GM19452 (cell line): ENCODE measurements at regions not wholly inside any gene's neighbourhood (a gene's known extent, or its start where the extent isn't known, plus 50 kb on each side); places are given as distances from the start of the nearest gene placed in this dataset.
"Not testable (repeated sequence)": the region's sequence is repeated elsewhere in the genome, so short reads cannot be mapped to it uniquely, and the experiment has no call there.

Experiments used
- ATAC-seq: cut with Tn5 transposase; IDR thresholded peaks from one replicate; pipeline ENCODE4 v1.9.1; 2021; ENCODE audit not compliant: unreplicated experiment

DNA sequence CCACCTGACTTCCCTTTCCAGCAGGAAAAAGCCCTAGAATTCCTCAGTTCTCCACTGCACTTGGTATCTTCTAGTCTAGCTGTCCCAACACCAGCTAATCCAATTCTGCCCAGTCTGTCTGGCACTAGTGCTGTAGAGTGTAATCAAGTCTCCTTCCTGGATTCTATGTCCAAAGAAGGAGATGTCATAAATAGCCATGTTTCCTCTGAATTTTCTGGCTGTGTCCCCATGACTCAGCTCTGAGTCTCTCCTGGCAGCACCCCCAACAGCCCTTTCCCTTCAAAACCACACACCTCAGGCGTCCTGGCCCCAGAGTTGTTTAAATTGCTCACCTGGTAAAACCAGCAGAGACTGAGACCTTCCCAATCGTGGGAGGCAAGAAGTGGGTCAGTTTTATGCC, 197.2 kb downstream of the GRXCR1 start:
- ATAC-seq: no peak

DNA sequence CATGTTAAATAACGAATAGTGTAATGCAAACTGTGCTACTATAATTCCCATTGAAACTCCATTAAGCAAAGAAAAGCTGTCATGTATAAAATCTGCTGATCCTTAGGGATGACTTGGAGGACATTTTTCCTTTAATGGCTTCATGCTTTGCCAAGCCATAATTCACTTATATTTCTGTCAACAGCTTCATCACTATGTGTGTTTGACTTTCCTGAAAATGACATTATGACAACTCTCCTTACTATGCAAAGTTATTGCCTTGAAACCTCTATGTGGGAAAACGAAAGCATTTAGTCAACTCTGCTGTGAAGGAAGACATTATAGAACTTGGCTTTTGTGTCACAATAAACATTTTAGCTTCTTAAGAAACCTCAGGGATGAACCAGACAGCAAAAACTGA, 210.5 kb downstream of the GRXCR1 start:
- ATAC-seq: no peak

DNA sequence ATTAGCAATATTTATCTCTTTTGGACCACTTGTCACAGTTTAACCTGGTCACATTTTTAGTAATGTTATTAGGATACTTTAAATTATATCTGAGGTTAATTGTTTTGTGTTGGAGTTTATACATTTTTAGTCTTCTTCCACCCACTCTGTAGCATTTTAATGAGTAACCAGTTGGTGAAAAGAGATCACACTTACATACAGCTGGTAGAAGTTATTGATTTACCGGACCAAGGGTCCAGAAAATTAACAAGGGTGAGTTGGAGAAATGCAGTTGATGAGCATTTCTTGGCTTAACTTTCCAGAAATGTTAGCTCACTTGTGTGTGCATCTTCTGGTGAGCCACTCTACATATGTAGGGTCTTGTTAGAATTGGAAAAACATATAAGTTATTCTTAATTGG, 219.6 kb downstream of the GRXCR1 start:
- ATAC-seq: no peak

DNA sequence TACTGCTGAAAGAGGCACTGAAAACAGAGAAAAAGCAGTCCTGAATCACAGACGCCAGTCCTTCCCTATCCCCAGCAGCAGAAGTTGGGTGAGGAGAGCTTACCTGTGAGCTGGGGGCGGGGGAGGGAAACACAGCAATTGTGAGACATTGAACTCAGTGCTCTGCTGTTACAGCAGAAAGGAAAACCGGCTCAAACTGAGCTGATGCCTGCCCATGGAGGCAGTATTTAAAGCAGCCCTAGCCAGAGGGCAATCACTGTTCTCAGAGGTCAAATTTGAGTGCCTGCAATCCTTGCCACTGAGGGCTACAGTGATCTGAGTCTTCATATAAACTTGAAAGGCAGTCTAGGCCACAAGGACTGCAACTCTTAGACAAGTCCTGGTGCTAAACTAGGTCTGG, 220.7 kb downstream of the GRXCR1 start:
- ATAC-seq: no peak

DNA sequence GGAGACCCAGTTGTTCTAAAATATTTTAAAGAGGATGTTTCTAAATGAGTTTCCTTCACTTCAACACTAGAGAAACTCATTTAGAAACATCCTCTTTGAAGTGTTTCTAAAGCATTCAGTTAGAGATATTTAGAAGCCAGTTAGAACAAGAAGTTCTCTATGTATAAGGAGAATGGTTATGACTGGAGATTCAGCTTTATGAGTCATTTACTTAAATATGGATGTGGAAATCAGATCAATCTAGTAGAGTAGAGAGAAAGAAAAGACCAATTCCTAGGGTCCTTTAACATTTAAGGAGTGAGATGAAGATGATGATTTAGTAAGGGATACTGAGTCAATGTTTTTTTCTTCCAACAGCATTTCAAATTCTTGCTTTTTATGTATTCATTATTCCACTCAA, 234.1 kb downstream of the GRXCR1 start:
- no peak for ATAC-seq

DNA sequence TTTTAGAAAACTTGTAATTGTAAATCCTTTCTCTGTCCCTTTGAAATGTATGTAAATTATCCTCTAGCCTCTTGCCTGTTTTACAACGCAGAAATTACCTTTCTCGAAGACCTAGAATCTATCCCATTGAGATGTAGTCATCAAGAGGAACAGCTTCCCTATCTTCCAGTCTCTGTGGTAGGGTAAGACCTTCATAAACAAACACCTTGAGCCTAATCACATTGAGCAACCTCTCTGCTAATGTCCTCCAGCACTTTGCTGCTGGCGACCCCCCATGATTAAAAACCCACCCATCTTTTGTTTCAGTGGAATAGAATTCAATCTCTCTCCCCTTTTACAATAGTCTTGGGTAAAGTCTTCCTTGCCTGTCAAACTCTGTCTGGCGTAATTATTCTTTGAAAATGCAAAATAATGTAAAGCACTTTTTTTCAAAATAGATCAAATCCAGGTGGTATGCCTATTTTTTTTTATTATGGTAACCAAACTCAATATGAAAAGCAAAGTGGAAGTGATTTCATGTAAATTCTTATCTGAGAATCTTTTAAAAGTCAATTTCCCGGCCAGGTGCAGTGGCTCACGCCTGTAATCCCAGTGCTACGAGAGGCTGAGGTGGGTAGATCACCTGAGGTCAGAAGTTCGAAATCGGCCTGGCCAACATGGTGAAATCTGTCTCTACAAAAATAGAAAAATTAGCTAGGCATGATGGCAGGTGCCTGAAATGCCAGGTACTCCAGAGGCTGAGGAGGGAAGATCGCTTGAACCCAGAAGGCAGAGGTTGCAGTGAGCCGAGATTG, 237.9 kb downstream of the GRXCR1 start:
- ATAC-seq: no peak

DNA sequence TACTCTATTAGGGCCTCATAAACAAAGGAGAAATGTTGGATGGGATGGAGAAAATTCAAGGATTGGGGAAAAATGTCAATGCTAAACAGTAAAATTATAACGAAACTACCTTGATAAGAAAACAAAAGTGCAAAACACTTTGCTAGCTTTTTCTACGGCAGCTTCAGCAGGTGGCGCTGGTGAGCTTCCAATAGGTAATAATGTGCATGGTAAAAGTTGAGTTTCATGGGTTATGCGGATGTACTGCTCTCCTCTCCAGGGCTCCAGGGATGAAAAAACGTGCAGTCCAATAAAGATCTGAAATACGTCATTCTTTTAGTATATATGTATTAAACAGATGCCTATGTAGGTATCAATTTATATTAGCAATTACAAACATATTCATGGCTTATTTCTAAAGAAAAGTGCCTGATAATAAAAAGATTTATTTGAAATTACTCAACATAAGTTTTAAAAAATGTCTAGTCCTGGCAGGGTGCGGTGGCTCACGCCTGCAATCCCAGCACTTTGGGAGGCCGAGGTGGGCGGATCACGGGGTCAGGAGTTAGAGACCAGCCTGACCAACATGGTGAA, 239.6 kb downstream of the GRXCR1 start:
- peak; percentile 66 for ATAC-seq

DNA sequence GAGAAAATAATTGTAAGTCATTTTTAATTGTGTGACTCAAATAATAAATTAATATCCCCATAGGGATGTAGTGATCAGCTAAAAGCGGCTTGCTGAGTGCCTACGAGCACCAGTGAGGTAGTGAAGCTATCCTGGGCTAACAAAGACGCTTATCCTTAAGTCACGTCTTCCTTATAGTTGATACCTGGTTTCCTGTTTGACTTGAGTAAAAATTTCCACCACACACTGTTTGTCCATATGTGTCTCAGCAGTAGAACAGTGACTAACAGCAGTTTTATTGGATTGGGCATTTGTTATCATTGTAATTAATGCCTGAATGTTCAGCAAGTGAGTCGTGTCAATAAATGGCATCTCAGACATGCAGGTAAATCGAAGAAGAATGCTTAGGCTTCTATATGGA, 241.1 kb downstream of the GRXCR1 start:
- no peak for ATAC-seq

DNA sequence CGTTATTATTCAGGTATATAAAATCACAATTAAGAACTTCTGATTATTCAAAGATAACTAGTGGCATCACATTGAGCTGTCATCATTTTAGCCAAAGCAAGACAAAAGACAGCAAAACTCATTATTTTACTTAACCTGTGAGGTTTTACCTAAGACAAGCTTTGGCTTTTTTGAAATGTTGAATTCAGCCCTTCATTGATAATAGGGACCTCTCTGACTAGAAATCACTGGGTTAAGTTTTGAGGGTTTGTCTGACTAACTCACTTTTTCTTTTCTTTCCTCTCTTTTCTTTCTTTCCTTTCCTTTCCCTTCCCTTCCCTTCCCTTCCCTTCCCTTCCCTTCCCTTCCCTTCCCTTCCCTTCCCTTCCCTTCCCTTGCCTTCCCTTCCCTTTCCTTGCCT, 244.2 kb downstream of the GRXCR1 start:
- no peak for ATAC-seq

DNA sequence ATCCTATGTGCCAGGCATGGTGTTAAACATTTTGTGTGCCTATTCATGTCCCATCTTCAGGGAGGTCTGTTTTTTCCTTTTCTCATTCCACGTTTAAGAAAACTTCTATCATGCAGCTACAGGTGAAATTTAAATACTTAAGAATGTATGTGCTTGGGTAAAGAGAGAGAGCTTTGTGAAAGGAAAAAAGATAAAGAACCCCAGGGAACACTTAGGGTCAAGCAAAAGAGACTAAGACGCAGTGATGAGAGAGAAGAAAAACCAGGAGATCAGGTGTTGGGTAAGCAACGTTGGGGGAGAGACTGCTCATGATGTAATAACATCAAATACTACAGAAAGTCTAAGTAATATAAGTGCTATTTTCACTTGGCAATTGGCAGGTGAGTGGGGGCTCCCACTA, 253.7 kb downstream of the GRXCR1 start:
- no peak for ATAC-seq

DNA sequence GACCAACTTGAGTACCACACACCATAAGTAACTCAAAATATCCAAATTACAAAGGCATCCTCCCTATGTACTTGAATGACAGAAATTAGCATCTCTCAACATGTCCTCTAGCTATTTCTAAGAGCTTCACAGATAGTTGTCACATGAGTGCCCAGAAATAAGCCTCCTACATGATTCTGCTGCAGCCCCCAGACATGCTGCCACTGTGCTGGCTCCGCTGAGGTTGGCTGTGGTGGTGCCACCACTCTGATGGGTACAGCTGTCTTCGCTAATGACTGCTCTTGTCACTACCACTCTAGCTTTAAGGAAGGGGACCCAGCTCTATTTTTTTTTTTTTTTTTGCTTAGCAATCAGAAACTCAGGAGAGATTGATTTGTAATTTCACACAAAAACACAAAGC, 256.0 kb downstream of the GRXCR1 start:
- no peak for ATAC-seq

DNA sequence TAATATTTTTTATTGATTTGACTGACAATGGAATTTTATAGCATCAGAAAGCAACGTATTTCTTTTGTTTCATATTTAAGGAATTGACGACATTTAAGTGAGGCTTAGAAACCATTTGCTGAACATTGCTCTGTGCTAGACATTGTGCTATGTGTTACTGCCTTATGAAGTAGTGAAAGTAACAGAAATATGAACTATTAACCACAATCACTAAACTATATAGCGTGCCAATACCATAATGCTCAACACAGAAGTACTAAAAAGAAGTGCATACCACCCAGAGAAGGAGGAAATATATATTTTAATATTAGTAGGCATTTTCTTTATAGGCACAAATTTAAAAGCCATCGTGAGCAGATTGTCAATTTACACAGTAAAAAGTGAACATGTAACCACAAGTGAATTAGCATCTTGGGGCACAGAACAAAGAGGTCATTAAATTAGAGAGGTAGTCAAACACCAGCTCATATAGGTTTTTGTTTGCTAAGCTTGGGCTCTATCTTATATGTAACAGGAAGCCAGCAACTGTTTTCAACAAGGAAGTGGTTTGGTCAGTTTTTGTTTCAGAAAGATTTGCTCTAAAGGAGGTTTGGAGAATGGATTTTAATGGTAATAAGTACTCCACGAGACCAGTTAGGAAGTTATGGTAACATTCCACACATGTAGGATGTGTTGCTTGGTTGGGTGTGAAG, 270.7 kb downstream of the GRXCR1 start:
- peak; percentile 77 for ATAC-seq

DNA sequence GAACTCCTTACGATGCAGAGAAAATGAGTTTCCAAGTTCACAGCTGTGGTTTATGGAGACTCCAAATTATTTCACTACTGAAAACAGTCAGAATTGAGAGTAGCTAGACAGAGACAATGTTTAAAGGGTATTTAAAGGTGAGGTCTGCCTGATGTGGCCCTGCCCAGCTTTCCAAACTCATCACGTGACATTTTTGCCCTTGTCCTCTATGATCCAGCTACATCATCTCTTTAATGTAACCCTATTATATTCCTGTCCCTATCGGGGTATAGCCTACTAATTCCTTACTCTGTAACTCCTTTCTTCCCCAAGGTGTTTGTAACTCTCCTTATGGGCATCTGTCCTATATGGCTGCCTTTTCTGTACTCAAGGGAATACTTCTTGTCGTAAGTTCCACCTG, 297.2 kb downstream of the GRXCR1 start:
- no peak for ATAC-seq

DNA sequence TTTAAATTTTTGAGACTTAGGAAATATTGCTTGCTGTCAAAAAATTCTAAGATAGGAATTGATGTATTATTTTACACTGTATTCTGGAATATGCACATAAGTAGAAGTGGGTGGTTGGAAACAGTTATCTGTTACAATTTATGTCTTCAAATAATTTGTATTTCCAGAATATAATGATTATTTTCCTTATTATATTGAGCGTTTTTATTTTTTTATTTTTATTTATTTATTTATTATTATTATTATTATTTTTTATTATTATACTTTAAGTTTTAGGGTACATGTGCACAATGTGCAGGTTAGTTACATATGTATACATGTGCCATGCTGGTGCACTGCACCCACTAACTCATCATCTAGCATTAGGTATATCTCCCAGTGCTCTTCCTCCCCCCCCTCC, 320.1 kb downstream of the GRXCR1 start:
- not testable (repeated sequence) for ATAC-seq

DNA sequence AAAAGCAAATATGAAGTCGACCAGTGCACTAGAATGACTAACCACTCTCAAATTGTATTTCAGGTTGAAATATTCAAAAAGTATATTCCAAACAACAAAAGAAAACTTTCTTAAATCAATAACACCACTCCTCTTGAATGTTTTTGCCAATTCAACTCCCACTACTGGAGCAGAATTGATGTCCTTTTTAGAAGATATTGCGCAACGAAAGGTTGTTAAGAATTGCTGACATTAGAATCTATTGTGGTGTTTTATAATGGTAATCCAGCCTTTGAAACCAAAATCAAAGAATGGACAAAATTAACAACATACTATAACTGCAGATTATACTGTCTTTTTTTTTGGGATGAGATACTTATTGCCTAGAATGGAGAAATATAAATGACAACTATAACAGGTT, 331.3 kb downstream of the GRXCR1 start:
- no peak for ATAC-seq

DNA sequence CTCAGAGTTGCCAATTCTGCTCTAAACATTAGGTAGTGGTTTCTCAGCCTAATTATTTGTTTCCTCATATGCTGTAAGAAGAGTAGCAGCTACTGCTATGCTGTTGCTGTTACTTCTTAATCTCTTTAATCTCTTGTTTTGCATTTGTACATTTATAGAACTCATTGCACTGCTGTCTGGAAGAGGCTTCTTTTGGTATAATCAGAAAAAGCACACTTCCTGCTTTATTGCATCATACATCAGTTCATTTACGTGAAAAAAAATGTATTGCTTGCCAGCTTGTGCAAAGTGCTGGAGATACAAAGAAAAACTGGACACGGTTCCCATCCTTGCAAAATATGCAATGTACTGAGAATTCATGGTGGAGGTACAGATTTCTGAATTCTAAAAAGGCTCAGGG, 332.0 kb downstream of the GRXCR1 start:
- ATAC-seq: no peak

DNA sequence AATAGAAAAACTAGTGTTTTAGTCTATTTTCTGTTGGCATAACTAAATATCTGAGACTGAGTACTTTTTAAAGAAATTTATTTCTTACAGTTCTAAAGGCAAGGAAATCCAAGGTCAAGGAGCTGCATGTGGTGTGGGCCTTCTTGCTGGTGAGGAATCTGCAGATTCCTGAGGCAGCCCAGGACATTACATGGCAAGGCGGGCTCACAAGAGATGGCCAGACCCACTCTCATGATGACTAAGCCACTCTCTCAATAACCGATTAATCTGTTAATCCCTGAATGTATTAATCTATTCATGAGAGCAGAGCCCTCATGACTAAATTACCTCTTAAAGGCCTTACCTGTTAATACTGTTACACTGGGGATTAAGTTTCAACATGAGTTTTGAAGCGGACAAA, 340.8 kb downstream of the GRXCR1 start:
- ATAC-seq: no peak

DNA sequence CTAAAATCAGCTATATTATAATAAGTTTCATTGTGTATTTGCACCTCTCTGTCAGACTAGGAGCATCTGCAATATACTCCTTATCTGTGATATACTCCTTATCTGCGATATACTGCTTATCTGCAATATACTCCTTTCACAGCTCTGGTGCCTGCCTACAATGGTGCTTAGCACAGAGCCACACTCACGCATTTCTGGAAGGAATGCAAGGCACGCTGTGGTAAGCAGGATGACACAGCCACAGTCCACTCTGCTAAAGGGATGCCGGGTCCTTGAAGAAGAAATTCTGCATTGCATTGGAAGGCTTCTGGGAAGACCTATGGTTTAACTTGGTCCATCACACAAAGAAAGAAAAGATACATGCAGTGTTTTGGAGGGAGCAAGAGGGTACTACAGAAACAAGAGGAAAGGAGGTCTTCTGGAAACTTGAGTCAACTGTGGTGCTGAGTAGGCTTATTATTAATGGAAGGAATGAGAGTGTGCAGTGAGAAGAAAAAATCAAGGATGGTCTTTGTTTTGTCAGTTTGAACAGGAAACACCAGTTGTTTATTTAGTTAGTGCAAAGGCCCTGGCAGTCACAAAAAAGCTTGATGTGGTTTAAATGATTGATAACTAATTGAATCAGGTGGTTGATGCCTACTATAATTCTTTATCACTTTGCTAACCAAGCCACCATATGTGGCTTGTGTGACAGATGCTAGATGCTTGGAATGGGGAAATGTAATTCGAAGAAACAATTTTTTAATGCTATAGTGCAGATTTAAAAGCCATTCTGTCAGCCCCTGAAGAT, 342.3 kb downstream of the GRXCR1 start:
- ATAC-seq: no peak

DNA sequence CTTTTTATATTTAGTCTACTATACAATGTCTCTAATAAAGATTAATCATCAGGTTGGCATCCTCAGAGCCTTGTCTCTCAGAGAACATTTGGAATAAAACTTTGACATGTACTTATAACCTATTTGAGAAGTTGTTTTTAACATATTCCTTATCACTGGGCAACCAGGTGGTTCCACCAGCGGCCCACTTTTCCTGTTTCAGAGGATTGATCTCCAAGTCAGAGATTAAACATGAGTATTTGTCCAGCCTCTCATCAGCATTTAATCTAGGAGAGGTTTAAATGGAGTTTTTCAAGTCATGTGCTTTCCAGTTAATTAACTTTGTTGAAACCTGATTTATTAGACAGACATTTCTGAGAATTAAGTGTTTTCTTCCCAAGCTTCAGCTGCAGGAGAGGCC, 345.5 kb downstream of the GRXCR1 start:
- ATAC-seq: no peak

DNA sequence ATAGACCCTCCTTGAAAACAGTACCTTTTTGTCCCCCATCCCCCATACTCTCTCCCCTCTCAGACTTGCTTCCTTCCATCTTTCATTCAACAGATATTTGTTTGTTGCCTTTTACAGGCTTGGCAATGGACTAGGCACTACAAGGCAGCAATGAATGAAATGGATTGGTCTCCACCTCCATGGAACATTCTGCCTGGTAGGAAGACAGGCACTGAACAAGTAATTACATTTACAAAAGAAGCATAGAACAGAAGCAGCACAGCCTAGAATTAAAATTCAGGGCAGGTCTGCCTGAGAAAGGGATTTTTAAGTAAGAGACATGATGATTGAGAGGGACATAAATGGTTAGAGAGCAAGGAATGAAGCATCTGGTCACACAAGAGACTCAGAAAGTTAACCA, 346.1 kb downstream of the GRXCR1 start:
- ATAC-seq: no peak

DNA sequence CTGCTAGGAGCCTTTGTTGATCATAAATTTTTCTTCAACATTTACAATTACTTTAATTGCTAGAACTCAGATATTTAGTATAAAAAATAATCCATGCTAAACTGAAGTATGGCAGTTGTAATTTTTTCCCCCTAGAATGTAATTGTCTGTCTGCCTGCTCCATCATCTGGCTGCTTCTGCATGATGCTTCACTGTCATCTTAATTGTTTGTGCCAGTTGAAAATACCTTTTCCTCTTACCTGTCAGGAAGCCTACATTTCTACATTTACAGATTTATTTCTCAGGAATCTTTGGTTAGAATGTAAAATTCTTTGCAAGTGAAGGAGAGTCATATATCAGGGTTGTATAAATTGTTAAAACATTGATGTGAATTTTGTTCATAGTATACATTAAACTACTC, 348.6 kb downstream of the GRXCR1 start:
- ATAC-seq: no peak

DNA sequence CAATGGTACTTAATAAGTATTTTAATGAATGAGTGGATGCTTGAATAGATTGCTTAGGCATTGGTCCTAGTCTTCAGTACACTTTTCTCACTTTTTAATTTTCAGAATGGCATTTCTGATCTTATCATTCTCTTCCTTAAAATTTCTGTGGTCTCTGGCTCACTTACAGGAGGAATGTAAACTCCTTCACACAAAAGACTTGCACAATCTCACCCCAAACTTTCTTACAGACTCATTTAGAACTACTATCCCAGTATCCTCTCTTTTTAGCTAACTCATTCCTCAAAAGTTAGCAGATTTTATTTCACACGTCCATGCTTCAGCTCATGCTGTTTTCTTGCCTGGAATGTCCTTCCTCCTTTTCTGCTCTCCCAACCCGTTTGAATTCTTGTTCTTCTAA, 350.1 kb downstream of the GRXCR1 start:
- no peak for ATAC-seq
